NCI-H146 treated with DMSO at 0.1 percent for 48 hours (cell line): ENCODE measurements at regions not wholly inside any gene's neighbourhood (a gene's known extent, or its start where the extent isn't known, plus 50 kb on each side); places are given as distances from the start of the nearest gene placed in this dataset.

Experiments
- DNase-seq: peaks from one replicate; lab custom pipeline; 2025; ENCODE audit not compliant: unreplicated experiment; lab: John Stamatoyannopoulos, UW

DNA sequence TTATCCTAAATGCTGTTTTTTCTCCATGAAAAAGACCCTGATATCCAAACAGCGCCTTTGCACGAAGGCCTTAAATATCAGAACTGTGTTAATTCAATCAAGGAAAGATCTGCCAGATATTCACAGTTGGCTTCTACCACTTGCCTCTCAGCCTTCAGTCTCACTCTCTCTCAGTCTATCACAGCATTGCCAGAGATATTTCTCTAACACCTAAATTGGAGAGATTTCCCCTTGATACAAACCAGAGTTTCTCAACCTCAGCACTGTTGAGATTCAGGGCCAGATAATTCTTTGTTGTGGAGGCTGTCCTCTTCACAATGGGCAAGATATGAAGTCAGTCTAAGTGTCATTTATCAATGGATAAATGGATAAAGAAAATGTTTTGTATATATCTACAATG, 454.1 kb upstream of the MAF start:
- no peak for DNase-seq

DNA sequence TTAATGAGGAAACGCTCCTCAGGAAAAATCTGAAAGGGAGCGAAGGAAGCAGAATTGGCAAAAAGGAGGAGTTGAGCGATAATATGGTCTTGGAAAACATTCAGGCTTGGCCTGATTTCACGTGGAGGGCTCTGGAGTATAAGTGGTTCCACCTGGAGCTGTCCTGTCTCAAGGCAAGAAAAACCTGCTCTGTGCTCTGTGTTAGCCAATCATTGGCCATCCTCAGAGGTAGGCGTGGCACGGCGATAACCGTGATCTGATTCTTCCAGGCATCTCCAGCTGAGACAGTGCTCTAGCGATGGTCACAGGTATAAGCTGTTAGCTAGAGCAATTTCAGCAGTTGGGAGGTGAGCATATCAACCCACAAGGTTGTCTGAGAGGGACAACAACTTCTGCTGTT, 450.5 kb upstream of the MAF start:
- no peak for DNase-seq

DNA sequence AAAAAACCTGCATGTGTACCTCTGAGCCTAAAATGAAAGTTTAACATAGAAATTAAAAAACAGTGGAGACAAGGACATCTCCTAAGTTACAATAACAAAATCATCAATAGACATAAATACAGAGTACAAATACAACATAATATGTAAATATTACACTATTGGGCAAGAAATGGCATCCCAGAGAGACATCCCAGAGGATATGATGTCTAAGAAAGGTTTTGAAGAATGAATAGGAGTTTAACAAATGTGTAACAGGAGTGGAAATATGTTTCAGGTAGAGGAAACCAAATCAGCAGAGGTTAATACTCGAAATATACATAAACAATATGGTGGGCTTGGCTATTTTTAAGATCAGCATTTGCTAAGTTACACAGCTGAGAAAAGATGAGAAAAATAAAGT, 447.7 kb upstream of the MAF start:
- no peak for DNase-seq

DNA sequence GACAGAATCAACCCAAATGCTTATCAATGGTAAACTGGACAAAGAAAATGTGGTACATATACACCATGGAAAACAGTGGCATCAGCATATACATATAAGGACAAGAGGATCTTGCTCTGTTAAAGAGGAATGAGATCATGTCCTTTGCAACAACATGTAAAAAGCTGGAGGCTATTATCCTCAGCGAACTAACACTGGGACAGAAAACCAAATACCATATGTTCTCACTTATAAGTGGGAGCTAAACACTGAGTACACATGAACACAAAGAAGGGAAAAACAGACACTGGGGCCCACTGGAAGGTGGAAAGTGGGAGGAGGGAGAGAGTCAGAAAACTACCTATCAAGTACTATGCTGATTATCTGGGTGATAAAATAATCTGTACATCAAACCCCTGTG, 447.3 kb upstream of the MAF start:
- DNase-seq: no peak

DNA sequence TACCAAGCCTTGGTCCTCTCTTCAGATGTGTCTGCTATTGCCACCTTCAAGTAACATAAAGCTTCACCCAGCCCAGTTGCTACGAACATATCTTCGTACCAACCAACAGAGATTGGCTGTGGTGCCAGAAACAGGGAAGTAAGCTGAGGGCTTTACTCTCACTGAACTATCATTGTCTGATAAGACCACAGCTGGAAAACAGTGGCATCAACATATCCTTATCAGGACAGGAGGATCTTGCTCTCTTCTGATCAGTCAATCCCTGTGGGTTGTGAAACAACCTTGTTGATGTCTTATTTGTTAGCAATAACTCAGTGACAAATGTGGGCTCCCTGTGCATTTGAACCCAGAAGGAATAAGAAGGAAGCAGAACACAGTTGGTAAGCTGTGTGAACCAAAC, 446.3 kb upstream of the MAF start:
- no peak for DNase-seq

DNA sequence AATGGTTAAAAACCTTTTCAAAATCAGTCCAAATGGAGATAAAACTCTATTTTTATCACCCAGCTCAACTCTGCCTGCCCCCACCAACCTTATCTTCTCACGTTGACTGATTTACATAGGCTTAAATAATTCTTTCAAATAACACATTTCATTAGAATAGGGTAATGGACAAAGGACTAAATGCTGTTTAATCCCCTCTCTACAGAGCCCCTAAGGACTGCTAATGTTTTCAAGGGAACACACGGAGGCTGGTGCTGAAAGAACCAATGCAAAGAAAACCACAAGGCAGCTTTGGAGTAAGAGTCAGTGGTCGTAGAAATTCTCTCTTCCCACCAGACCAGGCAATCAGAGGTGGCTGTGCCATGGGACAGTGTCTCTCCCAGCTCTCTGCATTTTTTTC, 445.7 kb upstream of the MAF start:
- no peak for DNase-seq

DNA sequence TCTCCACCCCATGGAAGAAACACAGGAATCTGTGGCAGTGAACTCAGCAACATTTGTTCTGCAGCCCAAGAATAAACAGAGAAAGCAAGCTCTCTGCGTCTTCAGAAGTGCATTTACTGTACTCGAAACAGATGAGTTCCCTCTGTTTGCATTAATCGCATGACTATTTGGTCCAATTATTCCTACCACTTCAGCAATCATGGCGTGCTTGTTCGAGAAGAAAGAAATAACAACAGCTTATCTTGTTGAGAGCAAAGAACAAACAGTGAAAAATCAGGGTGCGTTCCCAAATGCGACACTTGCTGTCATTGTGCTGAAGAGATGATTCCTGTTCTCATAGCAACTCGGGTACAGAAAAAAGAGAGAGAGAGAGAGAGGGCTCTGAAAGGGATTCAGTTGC, 445.3 kb upstream of the MAF start:
- DNase-seq: no peak

DNA sequence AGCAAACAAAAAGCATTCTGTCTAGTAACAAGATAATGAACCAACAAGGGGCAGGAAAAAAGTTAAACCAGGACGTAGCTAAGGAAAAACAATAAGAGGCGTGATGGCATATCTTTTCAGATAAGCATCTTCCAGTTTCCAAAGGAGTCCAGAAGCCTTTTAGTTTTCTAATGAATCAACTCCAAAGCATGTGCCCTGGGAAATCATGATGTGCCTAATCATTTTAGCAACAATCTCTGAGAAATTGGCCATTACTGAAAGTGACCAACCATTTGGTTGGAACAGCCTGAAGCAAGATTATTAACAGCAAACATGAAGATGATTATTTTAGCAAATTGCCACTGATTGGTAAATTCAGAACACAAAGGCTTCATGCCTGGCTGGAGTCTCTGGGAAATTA, 440.9 kb upstream of the MAF start:
- DNase-seq: no peak

DNA sequence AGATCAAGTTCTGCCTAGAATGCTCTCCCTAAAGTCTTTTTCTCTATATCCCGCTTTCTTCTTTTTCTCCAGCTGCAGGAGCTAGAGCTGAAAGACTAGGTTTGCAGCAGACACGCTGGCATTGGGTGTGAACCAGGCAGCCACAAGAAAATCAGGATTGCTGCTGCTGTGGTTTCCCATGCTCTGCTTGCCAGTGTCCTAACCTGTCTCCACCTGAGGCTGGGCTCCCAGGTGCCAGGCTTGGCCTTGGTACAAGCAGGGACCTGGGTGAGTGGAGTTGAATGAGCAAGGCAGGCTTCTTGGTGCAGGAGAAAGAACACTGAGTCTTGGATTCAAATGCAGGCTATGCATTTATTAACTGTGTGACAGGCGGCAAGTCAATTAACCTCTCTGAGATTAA, 440.3 kb upstream of the MAF start:
- DNase-seq: no peak

DNA sequence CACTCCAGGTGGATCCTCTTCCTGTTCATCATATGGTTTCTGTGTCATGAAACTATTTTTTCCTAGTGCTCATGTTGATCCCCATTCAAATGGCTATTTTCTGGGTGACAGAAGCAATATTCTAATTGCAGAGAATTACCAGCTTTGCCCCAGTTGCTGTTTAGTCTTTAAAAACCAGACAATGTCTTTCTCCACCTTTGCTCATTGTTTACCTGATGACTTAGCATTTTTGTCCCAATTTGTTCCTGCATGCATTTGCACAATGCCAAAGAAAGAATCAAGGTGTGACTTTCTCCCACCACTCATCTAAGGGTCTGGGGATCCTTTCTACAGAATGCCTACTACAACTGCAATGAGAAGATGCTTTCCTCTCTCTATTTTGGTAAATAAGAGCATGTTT, 439.9 kb upstream of the MAF start:
- DNase-seq: no peak

DNA sequence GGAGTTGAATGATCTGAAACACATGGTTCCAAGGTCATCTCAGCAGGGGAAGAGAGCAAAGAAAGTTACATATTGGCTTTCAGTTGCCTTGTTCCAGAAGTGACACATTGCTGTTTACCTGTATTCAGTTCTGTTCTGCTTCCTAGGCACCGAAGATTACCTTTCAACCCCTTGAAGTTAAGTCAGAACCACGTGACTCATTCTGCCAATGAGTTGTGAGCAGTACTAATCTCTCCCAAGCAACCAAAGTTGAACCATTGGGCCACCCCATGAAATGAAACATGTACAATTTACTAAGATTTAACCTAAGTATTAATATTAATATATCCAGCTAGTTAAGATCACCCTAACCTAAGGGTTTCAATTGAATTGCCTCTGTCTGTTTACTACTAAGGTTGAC, 439.2 kb upstream of the MAF start:
- no peak for DNase-seq

DNA sequence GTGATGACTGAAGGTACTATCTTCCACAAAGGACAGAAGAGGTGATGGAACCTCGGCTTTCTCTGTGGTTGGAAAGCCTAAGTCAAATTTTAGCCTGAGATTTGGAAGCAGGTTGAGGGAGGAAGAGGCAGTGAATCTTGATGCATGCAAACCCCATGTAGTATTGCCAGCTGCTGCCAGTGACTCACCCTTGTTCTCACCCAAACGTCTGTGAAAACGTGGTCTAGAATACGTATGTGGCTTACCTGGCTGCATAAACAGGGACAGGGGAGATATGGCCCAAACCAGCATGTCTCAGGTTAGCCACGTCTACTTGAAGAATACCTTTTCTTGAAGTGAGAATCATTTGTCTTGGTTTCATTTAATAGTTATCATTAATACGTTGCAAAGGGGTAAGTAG, 438.0 kb upstream of the MAF start:
- no peak for DNase-seq

DNA sequence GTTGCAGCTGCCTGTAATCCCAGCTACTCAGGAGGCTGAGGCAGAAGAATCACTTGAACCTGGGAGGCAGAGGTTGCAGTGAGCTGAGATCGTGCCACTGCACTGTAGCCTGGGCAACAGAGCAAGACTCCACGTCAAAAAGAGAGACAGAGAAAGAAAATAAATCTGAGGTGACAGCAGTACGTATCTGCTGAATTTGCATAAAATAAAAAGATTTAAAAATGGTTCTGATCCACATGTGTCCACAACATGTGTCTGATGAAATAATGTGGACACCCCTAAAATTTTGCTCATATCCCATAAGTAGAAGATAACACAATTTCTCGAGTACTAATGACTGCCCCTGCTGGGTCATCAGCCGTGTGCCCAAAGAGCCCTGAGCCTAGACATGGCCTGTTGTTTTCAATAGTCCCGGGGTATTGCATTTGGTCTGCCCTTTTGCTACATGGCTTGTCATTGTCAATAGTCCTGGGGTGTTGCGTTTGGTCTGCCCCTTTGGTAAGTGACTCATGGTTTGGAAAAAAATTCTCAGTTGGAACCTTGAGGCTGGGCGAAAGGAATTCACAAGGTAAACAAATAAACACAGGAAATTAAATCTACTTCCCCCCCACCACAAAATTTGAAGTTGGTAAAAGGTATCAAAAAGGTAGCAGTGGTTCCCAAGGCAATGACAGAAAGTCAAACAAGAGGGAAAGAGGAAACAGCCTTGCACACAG, 434.6 kb upstream of the MAF start:
- DNase-seq: no peak

DNA sequence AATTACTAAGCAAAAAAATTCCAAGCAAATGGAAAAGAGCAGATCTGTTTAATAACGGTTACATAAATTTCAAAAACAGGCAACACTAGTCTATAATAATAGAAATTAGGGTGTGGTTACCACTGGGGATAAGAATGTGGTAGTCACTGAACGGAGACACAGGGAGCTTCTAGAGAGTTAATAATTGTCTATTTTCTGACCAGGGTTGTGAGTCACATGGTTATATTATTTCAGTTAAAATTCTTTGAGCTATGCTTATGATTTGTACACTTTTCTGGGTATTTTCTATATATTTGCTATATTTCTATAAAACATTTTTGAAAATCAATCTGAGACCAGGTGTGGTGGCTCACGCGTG, 433.9 kb upstream of the MAF start:
- no peak for DNase-seq

DNA sequence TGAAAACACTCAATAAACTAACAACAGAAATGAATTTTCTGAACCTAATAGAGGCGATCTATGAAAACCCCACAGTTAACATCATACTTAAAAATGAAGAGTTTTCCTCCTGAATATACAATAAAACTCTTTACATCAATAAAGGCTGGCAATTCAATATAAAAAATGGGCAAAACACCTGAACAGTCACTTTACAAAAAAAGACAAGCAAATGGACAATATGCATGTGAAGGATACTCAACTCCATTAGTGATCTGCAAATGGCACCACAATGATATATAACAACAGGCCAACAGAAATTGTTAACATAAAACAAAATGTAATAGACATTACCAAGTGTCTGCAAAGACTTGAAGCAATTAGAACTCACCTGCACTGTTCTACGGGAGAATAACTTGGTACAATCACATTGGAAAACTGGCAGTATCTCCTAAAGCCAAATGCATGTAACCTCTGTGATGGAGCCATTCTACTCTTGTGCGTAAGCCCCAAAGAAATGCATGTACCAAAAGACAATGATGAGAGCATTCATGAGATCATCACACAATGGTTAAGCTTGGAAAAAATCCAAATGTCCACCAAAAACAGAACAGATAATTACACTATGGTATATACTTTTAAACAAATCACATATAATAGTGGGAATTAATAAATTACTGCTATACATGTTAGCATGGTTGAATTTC, 433.4 kb upstream of the MAF start:
- no peak for DNase-seq

DNA sequence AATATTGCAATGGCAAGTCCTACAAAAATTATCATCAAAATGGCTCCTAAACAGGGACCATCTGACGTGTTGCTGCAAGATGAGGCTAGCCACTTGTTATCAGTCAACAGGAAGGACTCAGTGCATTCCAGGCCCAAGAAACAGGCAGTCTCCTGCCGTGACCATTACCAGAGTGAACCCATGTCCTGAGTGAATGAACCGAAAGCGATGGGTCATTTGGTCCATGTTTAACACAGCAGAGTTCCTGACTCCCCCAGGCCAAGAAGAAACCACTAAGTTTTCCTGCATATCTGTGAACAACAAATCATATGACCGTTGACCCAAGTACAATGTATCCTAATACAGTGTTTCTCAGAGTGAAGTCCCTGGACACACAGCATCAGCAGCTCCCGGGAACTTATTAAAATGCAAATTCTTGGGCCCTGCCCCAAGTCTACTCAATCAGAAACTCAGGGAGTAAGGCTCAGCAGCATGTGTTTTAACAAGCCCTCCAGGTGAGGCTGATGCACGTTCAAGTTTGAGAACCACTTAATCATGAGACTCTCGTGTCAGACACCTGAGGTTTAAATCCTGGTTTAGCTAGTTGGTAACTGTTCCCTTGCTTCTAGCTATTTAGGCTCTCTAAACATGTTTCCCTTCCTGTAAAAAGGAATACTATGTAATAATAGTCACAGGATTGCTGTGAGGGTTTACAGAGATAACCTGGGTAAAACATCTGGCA, 429.4 kb upstream of the MAF start:
- DNase-seq: no peak

DNA sequence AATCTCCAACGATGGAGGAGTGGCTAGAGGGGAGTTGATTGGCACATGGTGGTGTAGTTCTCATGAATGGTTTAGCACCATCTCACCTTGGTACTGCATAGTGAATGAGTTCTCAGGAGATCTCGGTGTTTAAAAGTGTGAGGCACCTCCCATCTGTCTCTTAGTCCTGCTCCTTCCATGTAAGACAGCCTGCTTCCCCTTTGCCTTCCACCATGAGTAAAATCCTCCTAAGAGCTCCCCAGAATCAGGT, 428.8 kb upstream of the MAF start:
- DNase-seq: no peak

DNA sequence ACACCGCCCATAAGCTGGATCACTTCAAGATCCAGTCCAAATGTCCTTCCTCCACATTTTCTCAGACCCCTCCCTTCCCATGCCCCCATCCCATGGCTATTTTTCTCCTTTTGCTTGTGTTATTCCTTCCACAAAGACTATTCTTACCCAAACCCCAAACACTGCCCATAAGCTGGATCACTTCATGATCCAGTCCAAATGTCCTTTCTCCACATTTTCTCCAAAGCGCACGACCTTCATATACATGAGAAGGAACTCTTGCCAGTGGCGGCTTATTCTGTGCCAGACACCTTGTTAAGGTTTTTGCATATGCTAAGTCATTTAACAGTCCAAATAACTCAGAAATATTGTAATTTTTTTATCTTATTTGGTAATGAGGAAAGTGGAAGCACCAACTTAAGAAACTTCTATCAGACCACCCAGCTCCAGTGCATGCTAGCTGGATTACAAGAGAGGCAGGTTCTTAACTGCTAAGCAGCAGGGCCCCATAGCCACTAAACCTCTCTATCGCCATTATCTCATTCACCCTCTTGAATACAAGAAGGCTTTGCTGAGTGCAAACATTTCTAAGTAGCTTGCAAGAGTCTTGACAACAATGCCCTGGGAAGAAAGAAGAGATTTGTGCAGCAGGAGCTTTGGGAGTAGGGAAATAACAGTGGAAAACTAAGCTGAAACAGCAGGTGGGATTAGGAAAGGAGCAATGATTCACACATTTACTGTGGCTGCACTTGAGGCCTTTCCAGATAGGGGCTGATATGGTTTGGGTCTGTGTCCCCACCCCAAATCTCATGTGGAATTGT, 428.2 kb upstream of the MAF start:
- DNase-seq: no peak

DNA sequence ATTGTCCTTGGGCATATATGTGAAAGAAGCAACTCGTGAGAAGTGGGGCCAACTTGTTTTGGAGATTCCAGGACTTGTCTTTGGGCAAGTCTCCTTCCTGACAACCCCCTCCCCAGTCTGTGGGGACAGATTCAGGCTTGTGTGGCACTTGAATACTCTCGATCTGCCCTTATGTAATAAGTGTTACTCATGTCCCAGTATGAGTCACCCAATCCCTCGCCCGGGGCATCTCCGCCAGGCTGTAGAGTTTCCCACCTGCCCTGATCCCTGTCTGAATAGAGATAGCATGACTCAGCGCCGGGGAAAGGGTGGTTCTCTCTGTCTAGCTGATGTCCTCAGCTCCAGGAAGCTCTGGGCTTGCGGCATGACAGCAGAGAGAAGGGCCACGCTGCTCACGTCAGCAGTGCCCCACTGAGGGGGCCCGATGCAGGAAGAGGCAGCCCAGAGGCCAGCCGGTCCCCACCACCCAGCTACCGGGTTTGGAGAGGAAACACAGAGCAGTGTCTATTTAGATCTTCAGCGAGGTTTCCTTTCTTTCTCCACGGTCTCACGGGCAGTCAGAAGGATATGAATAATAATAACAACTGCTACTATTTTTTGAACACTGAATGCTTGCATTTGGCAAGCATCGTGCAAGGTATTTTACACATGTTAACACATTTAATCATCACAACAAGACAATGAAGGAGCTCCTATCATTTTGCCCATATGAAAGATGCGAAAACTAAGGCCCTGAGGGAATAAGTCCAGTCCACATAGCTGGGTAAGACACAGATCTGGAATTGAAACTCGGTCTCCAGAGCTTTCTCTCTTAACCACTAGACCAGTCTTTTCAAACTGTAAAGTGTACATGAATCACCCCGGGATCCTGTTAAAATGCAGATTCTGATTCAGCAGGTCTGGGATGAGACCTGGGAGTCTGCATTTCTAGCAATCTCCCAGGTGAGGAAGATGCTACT, 426.7 kb upstream of the MAF start:
- no peak for DNase-seq

DNA sequence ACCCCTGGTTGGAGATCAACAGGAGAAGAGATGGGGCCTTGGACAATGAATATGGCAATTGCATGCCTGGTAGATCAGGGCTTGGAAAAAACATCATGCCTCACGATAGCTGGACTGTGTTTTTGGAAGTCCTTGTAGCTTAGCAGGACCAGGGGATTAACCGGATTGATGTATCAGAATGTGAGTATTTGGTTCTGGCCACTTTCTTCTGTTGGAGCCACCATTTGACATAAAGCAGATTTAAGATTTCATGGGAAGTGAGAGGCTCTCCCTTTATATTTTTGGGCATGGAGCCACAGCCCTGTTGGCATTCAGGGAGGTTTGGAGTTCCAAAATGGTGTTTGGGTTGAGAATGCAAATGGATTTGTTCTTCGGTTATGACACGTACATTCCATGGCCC, 424.7 kb upstream of the MAF start:
- DNase-seq: no peak

DNA sequence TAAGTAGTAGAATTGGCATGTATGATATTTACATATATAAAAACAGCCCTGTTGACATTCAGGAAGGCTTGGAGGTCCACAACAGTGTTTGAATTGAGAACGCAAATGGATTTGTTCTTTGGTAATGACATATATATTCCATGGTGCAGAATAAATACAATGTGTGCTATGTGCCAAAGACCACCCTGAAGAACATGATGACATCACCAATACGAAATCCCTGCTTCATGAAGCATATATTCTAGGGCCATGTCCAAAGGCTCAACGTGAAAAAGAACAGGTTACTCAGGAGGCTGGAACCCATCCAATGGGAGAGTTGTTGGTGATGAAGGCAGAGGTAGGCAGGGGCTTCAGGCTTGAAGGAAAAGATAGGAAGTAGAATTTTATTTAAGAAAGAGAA, 423.9 kb upstream of the MAF start:
- no peak for DNase-seq
